GM19324 (cell line): ENCODE measurements at regions not wholly inside any gene's neighbourhood (a gene's known extent, or its start where the extent isn't known, plus 50 kb on each side); places are given as distances from the start of the nearest gene placed in this dataset.
"Not testable (repeated sequence)": the region's sequence is repeated elsewhere in the genome, so short reads cannot be mapped to it uniquely, and the experiment has no call there.

Experiments
- ATAC-seq: cut with Tn5 transposase; IDR thresholded peaks from one replicate; pipeline ENCODE4 v1.9.1; 2021; ENCODE audit warnings: mild to moderate bottlenecking, moderate library complexity; ENCODE audit not compliant: unreplicated experiment, low FRiP score

DNA sequence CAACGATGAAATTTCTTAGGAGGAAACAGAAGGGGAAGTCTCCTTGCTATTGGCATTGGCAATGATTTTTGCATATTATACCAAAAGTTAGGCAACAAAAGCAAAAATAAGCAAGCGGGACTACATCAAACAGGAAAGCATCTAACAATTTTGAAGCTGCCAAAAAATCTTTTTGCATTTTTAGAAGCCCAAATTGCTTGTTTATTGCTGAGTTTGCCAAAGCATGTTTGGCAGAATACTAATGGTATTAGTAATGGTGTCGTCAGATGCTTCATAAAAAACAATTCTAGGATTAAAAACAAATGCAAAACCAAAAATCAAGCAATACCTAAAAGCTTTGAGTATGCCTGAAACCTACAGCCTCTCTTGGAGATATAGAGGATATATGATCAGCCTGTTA is 80.0 kb downstream of the GALR1 start:
- ATAC-seq: no peak

DNA sequence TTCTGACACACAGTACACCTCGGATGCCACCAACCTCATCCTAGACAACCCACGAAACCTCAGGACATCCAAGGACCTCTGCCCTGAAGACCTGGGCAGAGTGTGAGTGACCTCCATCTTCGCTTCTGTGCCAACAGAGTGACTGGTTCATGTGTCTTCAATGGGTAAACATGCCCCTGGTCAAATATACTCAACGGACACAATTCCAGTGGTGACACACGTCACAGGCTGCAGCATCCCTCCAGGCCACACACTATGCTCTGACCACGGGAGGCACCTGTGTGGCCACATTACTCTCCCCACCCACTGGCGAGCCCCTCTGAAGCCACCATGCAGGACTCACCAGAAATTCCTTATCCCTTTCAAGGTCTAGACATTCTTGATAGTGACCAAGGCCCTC is 85.2 kb downstream of the GALR1 start:
- ATAC-seq: no peak

DNA sequence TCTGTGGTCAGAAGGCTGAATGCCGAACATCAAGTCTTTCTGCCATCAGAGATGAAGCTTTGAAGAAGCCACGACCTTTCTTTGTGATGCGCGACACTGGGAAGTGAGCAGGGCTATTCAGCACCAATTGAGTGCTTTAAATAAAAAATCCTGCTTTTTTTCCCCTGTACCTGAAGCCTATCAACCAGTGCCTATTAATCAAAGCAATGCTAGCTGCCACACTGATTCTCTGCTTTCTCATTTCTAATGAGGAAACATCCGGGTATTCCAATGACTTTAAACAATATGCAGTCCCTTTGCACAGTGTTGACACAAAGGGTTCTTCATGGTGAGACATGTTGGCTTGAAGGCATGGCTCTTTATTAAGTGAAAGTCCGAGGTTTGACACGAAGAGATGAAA is 88.0 kb downstream of the GALR1 start:
- ATAC-seq: no peak

DNA sequence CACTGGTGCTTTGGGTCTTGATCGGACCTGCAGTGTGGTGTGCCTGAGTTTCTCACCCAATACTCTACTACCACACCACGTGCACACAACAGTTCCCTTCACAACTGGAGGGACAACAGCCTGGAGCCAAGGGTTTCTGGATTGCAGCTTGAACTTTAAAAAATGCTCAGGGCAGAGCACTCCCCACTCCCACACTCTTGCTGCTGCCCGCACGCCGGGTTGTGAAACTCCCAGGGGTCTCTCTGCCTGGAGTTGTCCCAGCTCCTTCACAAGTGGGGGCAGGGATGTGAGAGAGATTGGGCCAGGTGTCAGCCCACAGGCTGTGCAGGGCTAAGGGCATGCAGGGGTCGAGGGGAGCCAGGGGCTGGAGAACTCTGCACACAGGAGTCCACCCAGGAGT is 89.4 kb downstream of the GALR1 start:
- ATAC-seq: no peak

DNA sequence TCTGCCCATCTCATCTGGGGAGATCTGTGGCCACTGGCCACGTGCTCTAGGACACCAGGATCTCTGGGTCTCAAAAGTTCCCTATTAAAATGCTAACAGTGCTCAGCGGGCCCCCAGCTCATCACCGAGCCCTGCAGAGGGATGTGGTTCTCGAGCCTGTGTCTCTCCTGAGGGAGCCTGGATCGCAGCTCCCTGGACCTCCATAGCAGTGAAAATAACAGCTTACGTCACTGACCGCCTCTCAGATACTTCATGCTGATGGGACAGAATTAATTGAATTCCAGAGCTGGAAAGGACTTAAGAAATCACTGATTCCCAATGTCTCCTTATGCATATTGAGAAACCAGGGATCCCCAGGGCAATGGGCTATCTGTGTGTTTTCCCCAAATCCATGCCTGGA is 90.0 kb downstream of the GALR1 start:
- no peak for ATAC-seq

- no peak for ATAC-seq
These were observed 91.2 kb downstream of the GALR1 start for GRCh38 chr18:77340815-77341214.

GRCh38 chr18:77341527-77342325 is 92.1 kb downstream of the GALR1 start:
- no peak for ATAC-seq

- ATAC-seq: no peak
These were observed 93.1 kb downstream of the GALR1 start for GRCh38 chr18:77342736-77343135.

DNA sequence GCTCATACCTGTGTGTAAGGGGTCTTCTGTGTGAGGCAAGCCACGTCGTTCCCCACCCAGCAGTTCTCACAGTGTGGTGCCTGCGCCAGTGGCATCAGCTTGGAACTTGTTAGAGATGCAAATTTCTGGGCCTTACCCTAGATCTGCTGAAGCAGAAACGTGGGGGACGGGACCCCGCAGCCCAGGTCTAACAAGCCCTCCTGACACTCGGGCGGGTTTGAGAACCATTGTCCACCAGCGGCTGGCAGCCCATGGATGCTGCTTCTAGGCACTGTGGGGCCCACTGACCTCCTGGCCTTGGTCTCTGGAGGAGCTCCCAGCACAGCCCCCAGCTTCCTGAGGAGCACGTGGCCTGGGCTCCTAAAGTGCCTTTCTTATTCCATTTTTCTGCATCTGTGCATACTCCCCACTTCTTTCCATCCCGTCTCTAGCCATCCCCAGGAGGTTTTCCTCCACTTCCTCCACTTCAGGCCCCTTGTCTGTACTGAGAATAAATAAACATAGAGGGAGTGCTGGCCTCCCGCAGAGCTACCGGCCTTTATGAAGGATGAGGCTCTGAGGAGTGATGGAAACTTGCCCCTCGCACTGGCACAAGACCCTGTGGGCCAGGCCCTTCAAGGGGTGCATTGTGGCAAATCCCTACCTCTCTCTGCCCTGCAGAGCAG is 94.3 kb downstream of the GALR1 start:
- ATAC-seq: no peak

DNA sequence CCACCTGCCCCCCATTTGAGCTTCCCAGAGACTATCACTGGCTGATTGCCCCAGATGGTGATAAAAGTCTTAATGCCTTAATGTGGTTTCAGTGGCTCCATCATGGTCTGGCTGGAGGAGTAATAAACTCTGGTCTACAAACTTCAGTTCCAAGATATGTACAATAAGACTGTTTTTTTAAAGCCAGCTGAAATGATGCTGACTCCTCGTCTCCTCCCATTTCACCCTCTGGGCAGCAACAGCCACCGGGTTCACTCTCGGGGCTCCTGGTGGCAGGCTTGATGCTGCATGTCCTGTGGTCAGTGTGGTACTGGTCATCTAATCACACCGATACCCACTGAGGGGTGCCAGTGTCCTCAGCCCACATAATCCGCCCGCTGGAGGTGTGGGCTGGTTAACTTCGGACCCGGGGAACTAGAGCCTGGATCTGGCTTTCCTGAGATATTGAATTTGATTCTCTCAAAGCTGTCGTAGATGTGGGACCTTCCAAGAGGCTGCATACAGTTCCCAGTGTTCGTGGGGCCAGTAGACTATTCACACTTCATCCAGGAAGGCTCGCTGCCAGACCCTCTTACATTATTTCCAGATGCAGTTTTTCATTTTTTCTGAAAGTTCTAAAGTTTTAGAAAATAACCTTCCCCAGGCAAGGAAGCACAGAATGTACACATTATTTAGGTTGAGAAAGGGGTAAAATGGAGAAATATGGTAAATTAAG is 95.3 kb downstream of the GALR1 start:
- ATAC-seq: no peak

DNA sequence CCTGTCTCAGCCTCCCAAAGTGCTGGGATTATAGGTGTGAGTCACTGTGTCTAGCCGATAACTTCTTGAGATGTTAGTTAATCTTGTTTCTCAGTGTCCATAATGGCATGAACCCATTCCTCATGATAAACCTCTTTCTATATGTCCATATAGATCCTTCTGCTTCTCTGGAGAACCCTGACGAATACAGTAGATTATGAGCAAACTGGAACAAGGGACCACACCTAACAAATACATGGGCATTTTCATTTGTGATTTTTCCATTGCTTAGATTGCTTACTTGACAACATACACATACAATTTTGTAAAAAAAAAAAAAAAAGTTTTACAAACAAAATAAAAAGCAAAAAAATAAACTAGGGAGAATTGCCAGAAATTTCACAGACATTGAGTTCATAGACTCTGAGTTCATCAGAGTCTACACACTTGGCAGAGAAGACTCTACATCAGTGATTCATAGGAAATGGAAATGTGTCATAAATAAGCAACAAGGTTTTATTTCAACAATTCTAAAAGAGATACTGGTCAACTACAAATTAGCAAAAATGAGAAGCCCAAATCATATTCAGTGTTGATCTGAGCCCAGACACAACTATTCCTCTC is 96.7 kb downstream of the GALR1 start:
- no peak for ATAC-seq

DNA sequence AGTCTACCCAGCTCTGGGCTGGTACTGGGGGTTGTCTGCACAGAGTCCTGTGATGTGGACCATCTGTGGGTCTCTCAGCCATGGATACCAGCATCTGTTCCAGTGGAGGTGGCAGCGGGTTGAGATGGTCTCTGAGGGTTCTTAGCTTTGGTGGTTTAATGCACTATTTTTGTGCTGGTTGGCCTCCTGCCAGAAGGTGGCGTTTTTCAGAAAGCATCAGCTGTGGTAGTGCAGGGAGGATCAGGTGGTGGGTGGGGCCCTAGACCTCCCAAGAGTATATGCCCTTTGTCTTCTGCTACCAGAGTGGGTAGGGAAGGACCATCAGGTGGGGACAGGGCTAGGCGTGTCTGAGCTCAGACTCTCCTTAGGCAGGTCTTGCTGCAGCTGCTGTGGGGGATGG is 103.7 kb downstream of the GALR1 start:
- ATAC-seq: not testable (repeated sequence)

DNA sequence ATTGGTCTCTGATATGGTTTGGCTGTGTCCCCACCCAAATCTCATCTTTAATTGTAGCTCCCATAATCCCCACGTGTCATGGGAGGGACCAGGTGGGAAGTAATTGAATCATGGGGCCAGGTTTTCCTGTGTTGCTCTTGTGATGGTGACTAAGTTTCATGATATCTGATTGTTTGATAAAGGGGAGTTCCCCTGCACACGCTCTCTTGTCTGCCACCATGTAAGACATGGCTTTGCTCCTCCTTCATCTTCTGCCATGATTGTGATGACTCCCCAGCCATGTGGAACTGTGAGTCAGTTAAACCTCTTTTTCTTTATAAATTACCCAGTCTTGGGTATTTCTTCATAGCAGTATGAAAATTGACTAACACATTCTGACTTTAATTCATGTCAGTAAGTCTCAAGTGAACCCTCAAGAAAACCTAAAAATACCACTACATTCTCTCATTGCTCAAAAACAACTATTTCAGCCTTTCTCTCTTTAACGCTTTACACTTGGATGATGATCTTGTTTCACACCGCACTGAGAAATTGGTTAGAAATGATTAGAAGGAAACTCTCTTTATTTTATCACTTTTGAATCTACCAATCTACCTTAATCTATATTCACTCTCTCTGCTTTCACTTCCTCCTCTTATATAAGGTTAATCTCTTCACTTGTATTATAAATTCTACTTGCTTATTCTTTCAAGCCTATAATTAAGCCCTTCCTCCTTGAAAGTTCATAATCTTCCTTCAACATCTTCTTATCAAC is 110.1 kb downstream of the GALR1 start:
- no peak for ATAC-seq

- no peak for ATAC-seq
These were observed 110.9 kb downstream of the GALR1 start for GRCh38 chr18:77360315-77361190.

GRCh38 chr18:77361382-77361781 is 111.7 kb downstream of the GALR1 start:
- ATAC-seq: no peak

DNA sequence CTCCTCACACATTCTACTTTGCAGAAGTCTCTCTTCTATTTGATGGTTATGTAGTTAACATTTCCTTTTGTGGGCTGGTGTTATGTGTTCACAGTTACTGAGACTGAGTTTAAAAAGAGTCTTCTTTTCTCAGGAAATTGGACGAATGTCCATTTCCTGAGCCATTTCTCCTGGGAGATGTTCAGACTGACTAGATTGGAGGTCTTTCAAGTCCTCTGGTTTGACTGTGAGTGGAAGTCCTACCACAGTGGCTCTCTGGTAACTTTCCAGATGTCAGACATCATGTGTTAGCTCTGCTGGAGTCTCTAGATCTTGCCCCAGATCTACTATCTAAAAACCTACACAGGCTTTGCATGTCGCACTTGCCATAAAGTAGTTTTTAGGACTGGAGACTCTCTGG is 116.0 kb downstream of the GALR1 start:
- no peak for ATAC-seq

- no peak for ATAC-seq
These were observed 116.5 kb downstream of the GALR1 start for GRCh38 chr18:77366067-77366719.

DNA sequence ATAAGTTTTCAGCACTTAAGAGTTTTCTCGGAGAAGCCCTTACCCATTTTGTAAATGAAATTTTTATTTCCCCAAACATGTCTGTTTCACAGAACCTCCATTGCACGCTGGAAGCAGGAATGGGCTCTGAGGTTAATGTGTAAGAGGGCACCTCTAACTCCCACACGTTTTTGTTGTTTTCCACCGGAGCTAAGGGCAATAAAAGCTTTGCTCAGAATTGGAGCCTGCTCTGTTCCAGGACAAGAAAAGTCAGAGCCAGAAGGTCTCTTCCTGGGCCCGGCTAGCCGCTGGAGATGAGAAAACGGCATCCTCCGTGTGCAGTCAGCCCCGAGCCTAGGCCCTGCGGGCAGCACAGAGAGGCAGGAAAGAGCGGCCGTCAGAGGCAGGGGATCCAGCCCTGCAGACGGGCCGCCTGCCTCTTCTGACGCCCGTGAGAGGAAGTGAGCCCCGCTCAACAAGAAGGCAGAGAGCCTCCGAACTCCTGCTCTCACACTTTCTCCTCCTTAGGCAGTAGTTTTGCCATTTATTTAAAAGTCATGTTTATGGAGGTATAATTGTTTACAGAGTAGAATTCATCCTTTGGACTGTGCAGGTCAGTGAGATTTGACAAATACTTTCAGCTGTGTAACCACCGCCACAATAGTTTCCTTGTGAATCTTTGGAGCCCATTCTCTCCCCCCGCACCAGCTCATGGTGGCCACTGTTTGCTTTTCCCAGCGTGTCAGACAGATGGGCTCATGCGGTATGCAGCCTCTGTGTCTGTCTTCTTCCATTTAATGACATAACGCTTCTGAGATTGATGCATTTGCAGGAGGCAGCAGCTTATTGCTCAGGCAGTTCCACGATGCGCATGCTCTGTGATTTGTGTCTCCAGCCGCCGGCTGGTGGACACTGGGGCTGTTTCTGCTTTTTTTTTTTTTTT is 117.3 kb downstream of the GALR1 start:
- no peak for ATAC-seq
